ENCODE measurements at regions not wholly inside any gene's neighbourhood (a gene's known extent, or its start where the extent isn't known, plus 50 kb on each side); places are given as distances from the start of the nearest gene placed in this dataset.

GRCh38 chr5:130966990-130967525, 198.0 kb downstream of the HINT1 start:
- no peaks in the 10 kb centered on the region for H3K79me2 ChIP-seq (ENCODE audit: insufficient read depth)
- H3K27me3 ChIP-seq (ENCODE audit: insufficient read depth) = peaks cover 5% of the 10 kb centered on the region; the same call in 1 of the 2 replicates
- no peaks in the 10 kb centered on the region for H4K20me1 ChIP-seq (ENCODE audit: insufficient read depth)
- H3K9ac ChIP-seq = no peak overlapping the region
- TF ChIP-seq TAF1 (IDR thresholded peaks at IDR 0.05; ENCODE audit: borderline replicate concordance, low read depth, low read length) (no peak), SMC3 (IDR thresholded peaks at IDR 0.05; ENCODE audit: low read depth, low read length) (no peak), CTCF (IDR thresholded peaks at IDR 0.05) (no peak), FOXJ3 (CRISPR knock-in tag; IDR thresholded peaks at IDR 0.05) (no peak), RAD21 (IDR thresholded peaks at IDR 0.05; ENCODE audit: low read length) (no peak), NRF1 (IDR thresholded peaks at IDR 0.05; ENCODE audit: low read depth, low read length) (no peak), MEF2A (IDR thresholded peaks at IDR 0.05; ENCODE audit: borderline replicate concordance, low read depth) (no peak), FOSL2 (IDR thresholded peaks at IDR 0.05; ENCODE audit: borderline replicate concordance, low read depth) (no peak), NFIC (IDR thresholded peaks at IDR 0.05; ENCODE audit: borderline replicate concordance) (no peak), FOXM1 (IDR thresholded peaks at IDR 0.05; ENCODE audit: low read depth) (no peak), SIN3A (IDR thresholded peaks at IDR 0.05; ENCODE audit: borderline replicate concordance, low read depth, low read length) (no peak), YY1 (IDR thresholded peaks at IDR 0.05; ENCODE audit: low read depth) (no peak), POLR2AphosphoS5 (IDR thresholded peaks at IDR 0.05; ENCODE audit: low read depth, low read length) (no peak), TEAD4 (IDR thresholded peaks at IDR 0.05; ENCODE audit: borderline replicate concordance, insufficient read depth) (no peak), MAX (IDR thresholded peaks at IDR 0.05; ENCODE audit: low read depth) (no peak)
- no peaks in the 10 kb centered on the region for H3K9me2 ChIP-seq
- 29% methylated on average over 1 of the region's 1 CpG for WGBS (ENCODE audit: low lambda C conversion rate)
- H3K27ac ChIP-seq (ENCODE audit: low read depth in 2 of 2, low read length in 1 of 2) = no peak overlapping the region
- H3F3A ChIP-seq (replicated peaks; ENCODE audit: insufficient read depth) = peaks cover 6% of the 10 kb centered on the region
- DNase-seq = no peak
- no peak overlapping the region for H3K4me2 ChIP-seq
- no peak overlapping the region for H3K4me3 ChIP-seq (ENCODE audit: low read depth in 2 of 2, low read length in 1 of 2)
- no peaks in the 10 kb centered on the region for H3K36me3 ChIP-seq (replicated peaks in 1 of 2; ENCODE audit: control insufficient read depth in 1 of 2, insufficient read depth in 2 of 2, low read length in 1 of 2)
- CTCF ChIA-PET = interaction anchor here (0.6 kb wide), 1 partner anchor 60 kb away, joined by 3 read pairs; no protein-coding TSS in a partner anchor
- peaks cover 0 to 4% of the 10 kb centered on the region in 2 experiments; a peak in 2 of 4 replicates for H3K4me1 ChIP-seq (ENCODE audit: control insufficient read depth in 1 of 2, insufficient read depth in 2 of 2, low read depth in 1 of 2, low read length in 1 of 2)
- H2AFZ ChIP-seq (ENCODE audit: low read depth) = no peak overlapping the region
- no peaks in the 10 kb centered on the region for H3K9me3 ChIP-seq
- POLR2A ChIA-PET = no interaction called here

- Histone ChIP-seq H3K4me1 (ENCODE audit: control insufficient read depth in 1 of 2, insufficient read depth in 2 of 2, low read depth in 1 of 2, low read length in 1 of 2) (peaks cover 0 to 4% of the 10 kb centered on the region in 2 experiments; a peak in 2 of 4 replicates), H3K79me2 (ENCODE audit: insufficient read depth) (no peaks in the 10 kb centered on the region), H2AFZ (ENCODE audit: low read depth) (no peak overlapping the region), H3K9ac (no peak overlapping the region), H3K9me3 (no peaks in the 10 kb centered on the region), H3F3A (replicated peaks; ENCODE audit: insufficient read depth) (peaks cover 6% of the 10 kb centered on the region), H3K27me3 (ENCODE audit: insufficient read depth) (peaks cover 5% of the 10 kb centered on the region; the same call in 1 of the 2 replicates), H3K4me2 (no peak overlapping the region), H3K27ac (ENCODE audit: low read depth in 2 of 2, low read length in 1 of 2) (no peak overlapping the region), H3K9me2 (no peaks in the 10 kb centered on the region), H3K4me3 (ENCODE audit: low read depth in 2 of 2, low read length in 1 of 2) (no peak overlapping the region), H4K20me1 (ENCODE audit: insufficient read depth) (no peaks in the 10 kb centered on the region), H3K36me3 (replicated peaks in 1 of 2; ENCODE audit: control insufficient read depth in 1 of 2, insufficient read depth in 2 of 2, low read length in 1 of 2) (no peaks in the 10 kb centered on the region)
- WGBS (ENCODE audit: low lambda C conversion rate) = 36% methylated on average over 1 of the region's 1 CpG
- POLR2A ChIA-PET = no interaction called here
- TF ChIP-seq TEAD4 (IDR thresholded peaks at IDR 0.05; ENCODE audit: borderline replicate concordance, insufficient read depth) (no peak), TCF12 (IDR thresholded peaks at IDR 0.05) (no peak), IRF3 (IDR thresholded peaks at IDR 0.05; ENCODE audit: low read depth, low read length) (no peak)
- no peak for DNase-seq
- CTCF ChIA-PET = no interaction called here
Measured at GRCh38 chr5:130965920-130966319, 199.1 kb downstream of the HINT1 start.
